Brain microvascular endothelial cell (primary cell): ENCODE measurements at regions not wholly inside any gene's neighbourhood (a gene's known extent, or its start where the extent isn't known, plus 50 kb on each side); places are given as distances from the start of the nearest gene placed in this dataset.

Experiments
- DNase-seq: peaks from one replicate; pipeline ENCODE4 v3.0.0-alpha.2; 2020
- H3K27ac ChIP-seq: fragments of 250-450 bp; sonication (Bioruptor Pico); 2 replicates; pipeline ENCODE4 v1.5.1; 2020; ENCODE audit warnings: mild to moderate bottlenecking, moderate library complexity
- H3K27me3 ChIP-seq: fragments of 250-450 bp; sonication (Bioruptor Pico); replicated peaks from 2 replicates; pipeline ENCODE4 v1.5.1; 2020; ENCODE audit warnings: mild to moderate bottlenecking
- H3K36me3 ChIP-seq: fragments of 250-450 bp; sonication (Bioruptor Pico); replicated peaks from 2 replicates; pipeline ENCODE4 v1.5.1; 2020; ENCODE audit warnings: mild to moderate bottlenecking
- H3K4me3 ChIP-seq: 2 replicates; pipeline ENCODE4 v1.5.1; 2011; ENCODE audit warnings: low read depth, mild to moderate bottlenecking, control low read depth, low read length, moderate library complexity
- in situ Hi-C: cut with HindIII; loops from 2 replicates; pipeline ENCODE4 v1.10.0; 2017; ENCODE audit warnings: low sequenced_read_pairs, low pct_ligation_motif_present
- TF ChIP-seq, protein P1 (sequence below): IDR thresholded peaks from 2 replicates; pipeline ENCODE4 v1.5.1; 2011; ENCODE audit warnings: low read depth, mild to moderate bottlenecking, moderate library complexity, low read length, control low read depth, inconsistent platforms; ENCODE audit errors: missing control alignments

DNA sequence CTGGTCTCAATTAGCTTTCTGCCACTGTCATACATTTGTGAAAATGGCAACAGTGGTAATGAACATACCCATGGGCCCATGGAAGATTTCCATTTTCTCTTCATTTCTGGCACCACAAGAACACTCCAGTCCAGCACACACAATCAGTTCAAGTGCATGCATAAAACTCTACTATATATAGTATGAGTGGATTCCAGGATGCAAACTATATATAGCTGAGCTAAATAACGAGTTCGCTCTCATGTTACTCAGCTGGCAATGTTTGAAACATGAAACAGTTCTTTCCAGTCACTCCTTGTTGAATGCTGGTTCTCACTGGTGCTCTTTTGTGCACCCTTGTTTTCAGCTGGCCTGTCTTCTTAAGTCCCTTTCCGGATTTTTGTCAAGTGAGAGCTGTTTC, 75.2 kb upstream of the DHX40 start:
- H3K27ac ChIP-seq = no peak overlapping the region
- H3K27me3 ChIP-seq = no peaks in the 10 kb centered on the region
- no peaks in the 10 kb centered on the region for H3K36me3 ChIP-seq
- in situ Hi-C loops = no loop called here
- DNase-seq = no peak
- H3K4me3 ChIP-seq = no peak overlapping the region
- TF ChIP-seq, protein P1, sequence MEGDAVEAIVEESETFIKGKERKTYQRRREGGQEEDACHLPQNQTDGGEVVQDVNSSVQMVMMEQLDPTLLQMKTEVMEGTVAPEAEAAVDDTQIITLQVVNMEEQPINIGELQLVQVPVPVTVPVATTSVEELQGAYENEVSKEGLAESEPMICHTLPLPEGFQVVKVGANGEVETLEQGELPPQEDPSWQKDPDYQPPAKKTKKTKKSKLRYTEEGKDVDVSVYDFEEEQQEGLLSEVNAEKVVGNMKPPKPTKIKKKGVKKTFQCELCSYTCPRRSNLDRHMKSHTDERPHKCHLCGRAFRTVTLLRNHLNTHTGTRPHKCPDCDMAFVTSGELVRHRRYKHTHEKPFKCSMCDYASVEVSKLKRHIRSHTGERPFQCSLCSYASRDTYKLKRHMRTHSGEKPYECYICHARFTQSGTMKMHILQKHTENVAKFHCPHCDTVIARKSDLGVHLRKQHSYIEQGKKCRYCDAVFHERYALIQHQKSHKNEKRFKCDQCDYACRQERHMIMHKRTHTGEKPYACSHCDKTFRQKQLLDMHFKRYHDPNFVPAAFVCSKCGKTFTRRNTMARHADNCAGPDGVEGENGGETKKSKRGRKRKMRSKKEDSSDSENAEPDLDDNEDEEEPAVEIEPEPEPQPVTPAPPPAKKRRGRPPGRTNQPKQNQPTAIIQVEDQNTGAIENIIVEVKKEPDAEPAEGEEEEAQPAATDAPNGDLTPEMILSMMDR = no peak

DNA sequence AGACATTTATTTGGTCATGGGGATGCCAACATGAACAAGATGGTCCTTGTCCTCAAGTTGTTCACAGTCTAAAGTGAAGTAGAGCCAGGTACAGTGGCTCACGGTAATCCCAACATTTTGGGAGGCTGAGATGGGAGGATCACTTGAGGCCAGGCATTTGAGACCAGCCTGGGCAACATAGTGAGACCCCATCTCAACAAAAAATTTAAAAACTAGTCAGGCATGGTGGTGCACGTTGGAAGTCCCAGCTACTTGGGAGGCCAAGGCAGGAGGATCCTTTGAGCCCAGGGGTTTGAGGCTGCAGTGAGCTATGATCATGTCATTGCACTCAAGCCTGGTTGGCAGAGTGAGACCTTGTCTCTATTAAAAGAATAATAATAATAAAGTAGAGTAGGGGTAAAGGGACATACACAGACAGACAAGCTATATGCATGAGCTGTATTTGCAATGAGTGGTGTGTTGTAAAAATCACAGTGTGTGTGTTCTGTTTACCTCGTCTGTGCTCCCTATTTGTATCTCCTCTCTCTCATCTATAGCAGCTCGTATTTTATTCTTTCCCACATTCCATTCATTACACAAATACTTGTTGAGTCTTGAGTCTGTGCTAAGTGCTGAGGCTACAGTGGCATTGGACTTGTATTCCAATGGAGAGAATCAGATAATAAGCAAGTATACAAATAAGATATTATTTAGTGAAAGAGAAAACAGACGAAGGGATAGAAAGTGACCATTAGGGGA, 73.9 kb upstream of the DHX40 start:
- Histone ChIP-seq H3K4me3 (no peak overlapping the region), H3K27ac (no peak overlapping the region), H3K36me3 (no peaks in the 10 kb centered on the region), H3K27me3 (no peaks in the 10 kb centered on the region)
- DNase-seq = no peak
- TF ChIP-seq, protein P1 = no peak
- in situ Hi-C loops = no loop called here

DNA sequence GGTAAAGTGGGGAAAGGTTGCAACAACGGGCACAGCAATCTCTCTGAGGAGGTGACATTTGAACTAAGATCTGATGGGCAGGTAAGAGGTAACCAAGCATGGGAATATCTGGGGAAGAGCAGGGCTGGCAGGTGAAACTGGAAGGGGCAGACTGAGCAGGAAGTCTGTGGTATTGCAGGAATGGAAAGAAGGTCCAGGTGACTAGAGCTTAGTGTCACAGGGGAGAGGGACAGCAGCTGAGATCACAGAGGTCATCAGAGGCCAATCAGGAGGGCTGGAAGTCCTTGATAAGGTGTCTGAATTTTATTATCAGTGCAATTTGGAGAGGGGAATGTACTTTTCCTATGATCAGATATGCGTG, 73.3 kb upstream of the DHX40 start:
- Histone ChIP-seq H3K27me3 (no peaks in the 10 kb centered on the region), H3K4me3 (no peak overlapping the region), H3K36me3 (no peaks in the 10 kb centered on the region), H3K27ac (no peak overlapping the region)
- in situ Hi-C loops = no loop called here
- TF ChIP-seq, protein P1 = no peak
- DNase-seq = no peak

DNA sequence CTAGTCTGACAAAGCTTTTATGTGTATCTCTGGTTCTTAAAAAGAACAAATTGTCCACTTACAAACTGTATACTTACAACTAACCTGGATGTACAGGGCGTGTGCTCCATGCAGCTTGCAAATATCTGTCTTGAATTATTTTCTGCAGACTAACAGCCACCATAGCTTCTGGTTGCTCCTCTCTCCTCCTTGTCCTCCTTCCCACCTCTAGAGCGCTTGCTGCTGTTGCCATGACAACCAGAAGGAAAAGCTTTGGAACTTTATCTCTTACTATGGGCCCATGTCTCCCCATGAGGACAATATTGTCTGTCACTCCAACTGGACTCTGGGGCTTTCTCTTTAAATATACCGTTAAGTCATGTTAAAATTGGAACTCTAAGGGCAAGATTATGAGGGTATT, 71.5 kb upstream of the DHX40 start:
- in situ Hi-C loops = no loop called here
- no peaks in the 10 kb centered on the region for H3K36me3 ChIP-seq
- no peak overlapping the region for H3K4me3 ChIP-seq
- TF ChIP-seq, protein P1 = no peak
- no peak for DNase-seq
- H3K27ac ChIP-seq = no peak overlapping the region
- no peaks in the 10 kb centered on the region for H3K27me3 ChIP-seq

DNA sequence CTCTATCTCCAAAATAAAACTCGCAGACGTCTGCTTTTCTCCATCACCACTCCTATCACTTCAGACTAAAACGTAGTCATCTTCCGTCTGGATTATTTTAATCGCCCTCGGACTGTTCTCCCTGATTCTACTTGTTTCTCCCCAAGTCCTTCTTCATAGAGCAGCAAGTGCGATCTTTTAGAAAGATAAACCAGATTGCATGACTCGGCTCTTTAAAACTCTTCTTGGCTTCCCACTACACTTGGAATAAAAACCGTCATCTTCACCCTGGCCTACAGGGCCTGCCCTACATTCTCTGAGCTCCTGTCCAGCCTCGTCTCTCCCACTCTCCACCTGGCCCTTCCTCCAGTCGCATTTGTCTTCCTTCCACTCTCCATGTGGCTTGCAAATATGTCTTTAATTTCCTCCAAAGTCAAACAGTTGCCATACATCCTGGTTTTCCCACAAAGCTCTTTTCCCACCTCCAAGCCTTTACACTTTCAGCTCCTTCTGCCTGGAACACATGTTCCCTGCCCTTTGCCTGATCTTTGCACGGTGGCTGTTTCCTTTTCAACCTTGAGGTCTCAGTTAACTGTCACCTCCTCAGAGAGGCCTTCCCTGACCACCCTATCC, 70.5 kb upstream of the DHX40 start:
- Histone ChIP-seq H3K27ac (no peak overlapping the region), H3K4me3 (no peak overlapping the region), H3K36me3 (no peaks in the 10 kb centered on the region), H3K27me3 (no peaks in the 10 kb centered on the region)
- no peak for DNase-seq
- in situ Hi-C loops = no loop called here
- TF ChIP-seq, protein P1 = no peak
